GM06990 (cell line): ENCODE measurements at regions not wholly inside any gene's neighbourhood (a gene's known extent, or its start where the extent isn't known, plus 50 kb on each side); places are given as distances from the start of the nearest gene placed in this dataset.

Experiments used
- DNase-seq: peaks from one replicate; pipeline ENCODE4 v3.0.0-alpha.2; 2011; ENCODE audit not compliant: insufficient read length; ENCODE audit errors: extremely low read depth
- H3K27me3 ChIP-seq: replicated peaks from 2 replicates; pipeline ENCODE4 v1.6.0; 2011; ENCODE audit warnings: low read length; ENCODE audit not compliant: control insufficient read depth, insufficient read depth
- H3K36me3 ChIP-seq: 2 replicates; pipeline ENCODE4 v1.5.1; 2011; ENCODE audit warnings: low read length; ENCODE audit not compliant: control insufficient read depth, insufficient read depth
- H3K4me3 ChIP-seq: replicated peaks from 2 replicates; pipeline ENCODE4 v1.5.1; 2011; ENCODE audit warnings: low read depth, mild to moderate bottlenecking, control low read depth, low read length
- CTCF ChIP-seq: IDR thresholded peaks from 2 replicates; pipeline ENCODE4 v1.5.1; 2011; ENCODE audit warnings: low read length, control low read depth, mild to moderate bottlenecking, inconsistent platforms; ENCODE audit not compliant: insufficient read depth, poor library complexity, severe bottlenecking

GRCh38 chr16:9428355-9429005 is 337.0 kb downstream of the HAPSTR1 start:
- Histone ChIP-seq H3K4me3 (no peak overlapping the region), H3K36me3 (no peaks in the 10 kb centered on the region), H3K27me3 (no peaks in the 10 kb centered on the region)
- TF ChIP-seq CTCF: no peak
- no peak for DNase-seq

GRCh38 chr16:9429646-9430330 is 338.3 kb downstream of the HAPSTR1 start:
- no peaks in the 10 kb centered on the region for H3K27me3 ChIP-seq
- no peak overlapping the region for H3K4me3 ChIP-seq
- no peak for TF ChIP-seq CTCF
- no peaks in the 10 kb centered on the region for H3K36me3 ChIP-seq
- no peak for DNase-seq

GRCh38 chr16:9434659-9435058 is 343.2 kb downstream of the HAPSTR1 start:
- no peak for TF ChIP-seq CTCF
- H3K36me3 ChIP-seq: no peaks in the 10 kb centered on the region
- no peaks in the 10 kb centered on the region for H3K27me3 ChIP-seq
- DNase-seq: no peak
- H3K4me3 ChIP-seq: no peak overlapping the region

DNA sequence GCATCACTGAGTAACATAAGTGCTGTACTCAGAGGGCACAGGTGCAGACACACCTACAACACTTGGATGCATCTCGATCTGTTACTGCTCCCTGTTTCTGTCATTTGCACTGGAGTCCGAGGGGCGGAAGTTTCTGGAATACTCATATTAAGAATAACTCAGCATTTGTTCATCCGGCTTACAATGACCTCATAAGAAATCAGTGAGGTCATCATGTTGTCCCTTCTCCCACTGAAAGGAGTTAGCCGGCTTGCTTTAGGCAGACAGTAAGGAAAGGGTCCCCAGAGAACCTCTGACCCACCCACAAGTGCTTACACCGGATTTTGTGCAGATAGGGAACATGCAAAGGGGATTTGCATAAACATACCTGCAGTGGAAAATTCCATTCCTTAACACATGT is 344.7 kb downstream of the HAPSTR1 start:
- no peak for DNase-seq
- TF ChIP-seq CTCF: no peak
- Histone ChIP-seq H3K4me3 (no peak overlapping the region), H3K36me3 (no peaks in the 10 kb centered on the region), H3K27me3 (no peaks in the 10 kb centered on the region)

- Histone ChIP-seq H3K4me3 (no peak overlapping the region), H3K36me3 (no peaks in the 10 kb centered on the region), H3K27me3 (no peaks in the 10 kb centered on the region)
- DNase-seq: no peak
- TF ChIP-seq CTCF: no peak
Measured at GRCh38 chr16:9437115-9437514, 345.7 kb downstream of the HAPSTR1 start.
